IPS-NIHi7 (cell line): ENCODE measurements at regions not wholly inside any gene's neighbourhood (a gene's known extent, or its start where the extent isn't known, plus 50 kb on each side); places are given as distances from the start of the nearest gene placed in this dataset.

Source experiments
- DNase-seq: peaks from one replicate; pipeline ENCODE4 v3.0.0; 2012; ENCODE audit warnings: mixed read lengths; ENCODE audit errors: extremely low spot score

- DNase-seq: no peak
Measured at GRCh38 chr7:155181768-155182167, 111.6 kb downstream of the HTR5A start.

- DNase-seq: no peak
Measured at GRCh38 chr7:155182406-155182970, 112.4 kb downstream of the HTR5A start.

- no peak for DNase-seq
Measured at GRCh38 chr7:155183655-155184054, 113.5 kb downstream of the HTR5A start.

GRCh38 chr7:155184923-155185322, 112.8 kb upstream of the INSIG1 start:
- DNase-seq: no peak

- no peak for DNase-seq
Measured at GRCh38 chr7:155187061-155187785, 110.5 kb upstream of the INSIG1 start.

- DNase-seq: no peak
Measured at GRCh38 chr7:155188357-155188756, 109.3 kb upstream of the INSIG1 start.

GRCh38 chr7:155188821-155189581, 108.7 kb upstream of the INSIG1 start:
- no peak for DNase-seq

- DNase-seq: no peak
Measured at GRCh38 chr7:155189590-155189989, 108.1 kb upstream of the INSIG1 start.

GRCh38 chr7:155190688-155191087, 107.0 kb upstream of the INSIG1 start:
- DNase-seq: peak; percentile 91

- no peak for DNase-seq
Measured at GRCh38 chr7:155191137-155191536, 106.5 kb upstream of the INSIG1 start.

GRCh38 chr7:155191901-155192478, 105.7 kb upstream of the INSIG1 start:
- DNase-seq: no peak

- no peak for DNase-seq
Measured at GRCh38 chr7:155192961-155193640, 104.6 kb upstream of the INSIG1 start.

- no peak for DNase-seq
Measured at GRCh38 chr7:155193716-155194115, 104.0 kb upstream of the INSIG1 start.

- no peak for DNase-seq
Measured at GRCh38 chr7:155194382-155195140, 103.1 kb upstream of the INSIG1 start.

GRCh38 chr7:155195939-155196523, 101.6 kb upstream of the INSIG1 start:
- DNase-seq: no peak

GRCh38 chr7:155198196-155198892, 99.3 kb upstream of the INSIG1 start:
- DNase-seq: no peak

- DNase-seq: no peak
Measured at GRCh38 chr7:155198901-155199845, 98.5 kb upstream of the INSIG1 start.

GRCh38 chr7:155201325-155202087, 96.2 kb upstream of the INSIG1 start:
- no peak for DNase-seq
